Endothelial cell of hepatic sinusoid (primary cell): ENCODE measurements at regions not wholly inside any gene's neighbourhood (a gene's known extent, or its start where the extent isn't known, plus 50 kb on each side); places are given as distances from the start of the nearest gene placed in this dataset.
"Not testable (repeated sequence)": the region's sequence is repeated elsewhere in the genome, so short reads cannot be mapped to it uniquely, and the experiment has no call there.

Source experiments
- in situ Hi-C: cut with HindIII; loops from 2 replicates; pipeline ENCODE4 v1.10.0; 2017; ENCODE audit warnings: low sequenced_read_pairs

- in situ Hi-C loops, result no loop called here
Measured at GRCh38 chr7:94100723-94101345, 96.7 kb upstream of the BET1 start.

- in situ Hi-C loops, result no loop called here
Measured at GRCh38 chr7:94104301-94104700, 100.1 kb upstream of the BET1 start.

- in situ Hi-C loops, result no loop called here
Measured at GRCh38 chr7:94109556-94109955, 105.4 kb upstream of the BET1 start.

- in situ Hi-C loops, result no loop called here
Measured at GRCh38 chr7:94111009-94111408, 106.9 kb upstream of the BET1 start.

GRCh38 chr7:94115316-94115715, 111.2 kb upstream of the BET1 start:
- in situ Hi-C loops, result no loop called here

GRCh38 chr7:94123136-94123535, 119.0 kb upstream of the BET1 start:
- in situ Hi-C loops, result no loop called here

- in situ Hi-C loops, result no loop called here
Measured at GRCh38 chr7:94127026-94127425, 122.9 kb upstream of the BET1 start.

GRCh38 chr7:94128072-94128471, 123.9 kb upstream of the BET1 start:
- in situ Hi-C loops, result no loop called here

GRCh38 chr7:94129443-94130140, 125.4 kb upstream of the BET1 start:
- in situ Hi-C loops, result no loop called here

- in situ Hi-C loops, result no loop called here
Measured at GRCh38 chr7:94130716-94131115, 126.6 kb upstream of the BET1 start.

- in situ Hi-C loops, result no loop called here
Measured at GRCh38 chr7:94133460-94133859, 129.3 kb upstream of the BET1 start.

- in situ Hi-C loops, result no loop called here
Measured at GRCh38 chr7:94135180-94135579, 131.0 kb upstream of the BET1 start.

GRCh38 chr7:94142281-94142680, 138.1 kb upstream of the BET1 start:
- in situ Hi-C loops, result no loop called here

GRCh38 chr7:94145602-94146001, 141.4 kb upstream of the BET1 start:
- in situ Hi-C loops, result no loop called here

GRCh38 chr7:94146408-94146807, 142.3 kb upstream of the BET1 start:
- in situ Hi-C loops, result no loop called here

- in situ Hi-C loops, result no loop called here
Measured at GRCh38 chr7:94149789-94150545, 145.8 kb upstream of the BET1 start.

- in situ Hi-C loops, result no loop called here
Measured at GRCh38 chr7:94154182-94154581, 150.0 kb upstream of the BET1 start.

- in situ Hi-C loops, result no loop called here
Measured at GRCh38 chr7:94154858-94155257, 150.7 kb upstream of the BET1 start.

GRCh38 chr7:94157659-94158306, 153.6 kb upstream of the BET1 start:
- in situ Hi-C loops, result not testable (repeated sequence)

GRCh38 chr7:94160719-94161435, 156.7 kb upstream of the BET1 start:
- in situ Hi-C loops, result no loop called here

GRCh38 chr7:94161476-94161875, 157.3 kb upstream of the BET1 start:
- in situ Hi-C loops, result no loop called here
